Keratinocyte (primary cell): ENCODE measurements at regions not wholly inside any gene's neighbourhood (a gene's known extent, or its start where the extent isn't known, plus 50 kb on each side); places are given as distances from the start of the nearest gene placed in this dataset.

Experiments used
- DNase-seq: peaks from one replicate; pipeline ENCODE4 v3.0.0-alpha.2; 2011; ENCODE audit warnings: low read depth, missing footprints, low spot score
- FAIRE-seq: peaks from 2 replicates; lab custom pipeline; 2011; peaks lifted over from hg19 to GRCh38; lab: Jason Lieb, UNC
- H2AFZ ChIP-seq: 2 replicates; pipeline ENCODE4 v1.6.0; 2012; ENCODE audit warnings: low read length, control low read depth, inconsistent platforms; ENCODE audit not compliant: control insufficient read depth
- H3K27ac ChIP-seq: 2 replicates; pipeline ENCODE4 v1.5.1; 2011; ENCODE audit warnings: low read length; ENCODE audit not compliant: control insufficient read depth, insufficient read depth
- H3K27me3 ChIP-seq: 3 replicates; pipeline ENCODE4 v1.6.0; 2011; ENCODE audit warnings: low read length; ENCODE audit not compliant: control insufficient read depth, insufficient read depth; ENCODE audit errors: extremely low read depth
- H3K36me3 ChIP-seq, 2 experiments: 2 replicates in 1 of 2; 3 replicates in 1 of 2; pipeline ENCODE4 v1.5.1; 2011; ENCODE audit warnings: low read length in 2 of 2, mild to moderate bottlenecking in 1 of 2; ENCODE audit not compliant: control insufficient read depth in 2 of 2, insufficient read depth in 2 of 2; ENCODE audit errors: extremely low read depth in 1 of 2
- H3K4me1 ChIP-seq: 3 replicates; pipeline ENCODE4 v1.5.1; 2011; ENCODE audit warnings: low read length; ENCODE audit not compliant: control insufficient read depth, insufficient read depth; ENCODE audit errors: extremely low read depth
- H3K4me2 ChIP-seq: 3 replicates; pipeline ENCODE4 v1.6.0; 2011; ENCODE audit warnings: low read depth, low read length; ENCODE audit not compliant: control insufficient read depth, insufficient read depth; ENCODE audit errors: extremely low read depth
- H3K4me3 ChIP-seq, 3 experiments: fragments of 200-600 bp in 1 of 3; sonication (generic) in 1 of 3; 2 replicates in 2 of 3; 3 replicates in 1 of 3; pipeline ENCODE4 v1.5.1; 2011 to 2016; ENCODE audit warnings: low read length in 3 of 3, mild to moderate bottlenecking in 3 of 3, control low read depth in 2 of 3, inconsistent platforms in 1 of 3, low read depth in 1 of 3, mixed read lengths in 1 of 3, mixed run types in 1 of 3, moderate library complexity in 1 of 3; ENCODE audit not compliant: control insufficient read depth in 2 of 3, insufficient read depth in 2 of 3; ENCODE audit errors: extremely low read depth in 1 of 3
- H3K79me2 ChIP-seq: 2 replicates; pipeline ENCODE4 v1.6.0; 2012; ENCODE audit warnings: low read length; ENCODE audit not compliant: control insufficient read depth, insufficient read depth
- H3K9ac ChIP-seq: 3 replicates; pipeline ENCODE4 v1.6.0; 2011; ENCODE audit warnings: low read length; ENCODE audit not compliant: control insufficient read depth, insufficient read depth; ENCODE audit errors: extremely low read depth
- H3K9me1 ChIP-seq: 3 replicates; pipeline ENCODE4 v1.6.0; 2011; ENCODE audit warnings: low read length; ENCODE audit not compliant: control insufficient read depth, insufficient read depth; ENCODE audit errors: extremely low read depth
- H3K9me3 ChIP-seq: 2 replicates; pipeline ENCODE4 v1.5.1; 2012; ENCODE audit warnings: low read depth, low read length; ENCODE audit not compliant: control insufficient read depth
- H4K20me1 ChIP-seq: 3 replicates; pipeline ENCODE4 v1.6.0; 2011; ENCODE audit warnings: low read length; ENCODE audit not compliant: control insufficient read depth, insufficient read depth; ENCODE audit errors: extremely low read depth
- EZH2 ChIP-seq: IDR thresholded peaks from one replicate; pipeline ENCODE4 v1.6.1; 2012; ENCODE audit warnings: inconsistent platforms, mild to moderate bottlenecking, low read length, moderate library complexity
- dilution Hi-C: fragments of 300-500 bp; cut with MboI; formaldehyde crosslinking; loops from one replicate; pipeline ENCODE4 v1.7.0; 2020; ENCODE audit warnings: low sequenced_read_pairs; ENCODE audit not compliant: extremely low pct_ligation_motif_present
- TF ChIP-seq, protein P1 (sequence below), 3 experiments: IDR thresholded peaks in 1 of 3; conservative IDR thresholded peaks in 1 of 3; optimal IDR thresholded peaks in 1 of 3; 2 replicates in 2 of 3; 3 replicates in 1 of 3; pipeline versions ENCODE3 to v1.5.1; 2011; ENCODE audit warnings: low read length in 3 of 3, mild to moderate bottlenecking in 3 of 3, moderate library complexity in 2 of 3, control low read depth in 1 of 3, inconsistent platforms in 1 of 3; ENCODE audit not compliant: insufficient read depth in 2 of 3; ENCODE audit errors: extremely low read depth in 1 of 3

DNA sequence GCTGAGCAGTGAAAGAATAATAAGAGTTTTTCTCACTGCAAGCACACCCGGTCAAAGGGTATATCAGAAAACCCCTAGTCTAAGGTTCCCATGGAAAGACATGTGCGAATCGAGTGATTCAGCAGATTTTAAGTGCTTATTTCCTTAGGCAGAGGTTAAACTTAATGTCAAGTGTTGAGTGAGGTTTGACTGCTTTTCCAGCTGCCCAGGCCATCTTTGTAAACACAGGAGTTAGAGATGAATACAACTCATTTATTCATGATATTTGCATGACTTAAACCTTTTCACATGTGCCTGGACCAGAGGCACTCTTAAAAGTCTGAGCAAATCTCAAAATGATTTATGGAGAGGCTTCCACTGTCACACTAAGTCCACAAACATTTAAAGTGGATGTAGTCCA, 137.8 kb upstream of the RGMB start:
- DNase-seq (no peak), FAIRE-seq (no peak)
- Histone ChIP-seq H3K9me3 (no peaks in the 10 kb centered on the region), H3K27ac (no peak overlapping the region), H3K4me1 (peaks cover 7% of the 10 kb centered on the region), H3K79me2 (no peaks in the 10 kb centered on the region), H4K20me1 (no peaks in the 10 kb centered on the region), H3K9ac (no peak overlapping the region), H3K4me3 (no peak overlapping the region), H3K4me2 (no peak overlapping the region), H3K27me3 (no peaks in the 10 kb centered on the region), H3K36me3 (no peaks in the 10 kb centered on the region), H2AFZ (no peak overlapping the region), H3K9me1 (no peaks in the 10 kb centered on the region)
- no peak for TF ChIP-seq EZH2
- TF ChIP-seq, protein P1, sequence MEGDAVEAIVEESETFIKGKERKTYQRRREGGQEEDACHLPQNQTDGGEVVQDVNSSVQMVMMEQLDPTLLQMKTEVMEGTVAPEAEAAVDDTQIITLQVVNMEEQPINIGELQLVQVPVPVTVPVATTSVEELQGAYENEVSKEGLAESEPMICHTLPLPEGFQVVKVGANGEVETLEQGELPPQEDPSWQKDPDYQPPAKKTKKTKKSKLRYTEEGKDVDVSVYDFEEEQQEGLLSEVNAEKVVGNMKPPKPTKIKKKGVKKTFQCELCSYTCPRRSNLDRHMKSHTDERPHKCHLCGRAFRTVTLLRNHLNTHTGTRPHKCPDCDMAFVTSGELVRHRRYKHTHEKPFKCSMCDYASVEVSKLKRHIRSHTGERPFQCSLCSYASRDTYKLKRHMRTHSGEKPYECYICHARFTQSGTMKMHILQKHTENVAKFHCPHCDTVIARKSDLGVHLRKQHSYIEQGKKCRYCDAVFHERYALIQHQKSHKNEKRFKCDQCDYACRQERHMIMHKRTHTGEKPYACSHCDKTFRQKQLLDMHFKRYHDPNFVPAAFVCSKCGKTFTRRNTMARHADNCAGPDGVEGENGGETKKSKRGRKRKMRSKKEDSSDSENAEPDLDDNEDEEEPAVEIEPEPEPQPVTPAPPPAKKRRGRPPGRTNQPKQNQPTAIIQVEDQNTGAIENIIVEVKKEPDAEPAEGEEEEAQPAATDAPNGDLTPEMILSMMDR (optimal IDR thresholded peaks at IDR 0.05 in 1 of 3, IDR thresholded peaks at IDR 0.05 in 1 of 3, conservative IDR thresholded peaks at IDR 0.05 in 1 of 3; ENCODE audit: extremely low read depth in 1 of 3, insufficient read depth in 2 of 3, low read length in 3 of 3), result no peak
- dilution Hi-C loops, result no loop called here

DNA sequence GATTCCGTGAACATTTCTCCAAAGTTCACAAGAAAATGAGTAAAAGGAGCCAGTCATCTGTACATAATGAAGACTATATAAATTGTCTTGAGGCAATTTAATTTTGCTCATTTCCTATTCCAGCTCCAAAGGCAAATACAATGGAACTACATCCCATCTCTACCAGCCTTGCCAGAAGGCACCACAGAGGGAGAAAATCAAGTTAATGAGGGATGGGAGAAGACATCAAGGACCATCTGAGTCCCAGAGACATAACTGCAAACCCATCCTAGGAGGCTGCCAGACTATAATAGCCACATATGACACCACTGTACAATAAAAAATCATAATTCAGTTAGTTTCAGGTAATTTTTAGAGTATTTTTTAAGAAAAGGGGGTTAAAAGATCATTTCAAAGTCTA, 136.3 kb upstream of the RGMB start:
- Histone ChIP-seq H3K27ac (no peak overlapping the region), H3K9ac (no peak overlapping the region), H3K9me3 (no peaks in the 10 kb centered on the region), H3K9me1 (no peaks in the 10 kb centered on the region), H3K4me1 (no peaks in the 10 kb centered on the region), H3K36me3 (no peaks in the 10 kb centered on the region), H3K27me3 (no peaks in the 10 kb centered on the region), H3K4me3 (no peak overlapping the region), H2AFZ (no peak overlapping the region), H3K4me2 (no peak overlapping the region), H4K20me1 (no peaks in the 10 kb centered on the region), H3K79me2 (no peaks in the 10 kb centered on the region)
- TF ChIP-seq EZH2, result no peak
- TF ChIP-seq, protein P1 (optimal IDR thresholded peaks at IDR 0.05 in 1 of 3, IDR thresholded peaks at IDR 0.05 in 1 of 3, conservative IDR thresholded peaks at IDR 0.05 in 1 of 3; ENCODE audit: extremely low read depth in 1 of 3, insufficient read depth in 2 of 3, low read length in 3 of 3), result no peak
- no peak for FAIRE-seq
- dilution Hi-C loops, result no loop called here
- no peak for DNase-seq
